Effector CD4-positive, alpha-beta T cell (primary cell): ENCODE measurements at regions not wholly inside any gene's neighbourhood (a gene's known extent, or its start where the extent isn't known, plus 50 kb on each side); places are given as distances from the start of the nearest gene placed in this dataset.
"Not testable (repeated sequence)": the region's sequence is repeated elsewhere in the genome, so short reads cannot be mapped to it uniquely, and the experiment has no call there.

Experiments used
- DNase-seq: peaks from one replicate; pipeline ENCODE4 v3.0.0-alpha.2; 2020

DNA sequence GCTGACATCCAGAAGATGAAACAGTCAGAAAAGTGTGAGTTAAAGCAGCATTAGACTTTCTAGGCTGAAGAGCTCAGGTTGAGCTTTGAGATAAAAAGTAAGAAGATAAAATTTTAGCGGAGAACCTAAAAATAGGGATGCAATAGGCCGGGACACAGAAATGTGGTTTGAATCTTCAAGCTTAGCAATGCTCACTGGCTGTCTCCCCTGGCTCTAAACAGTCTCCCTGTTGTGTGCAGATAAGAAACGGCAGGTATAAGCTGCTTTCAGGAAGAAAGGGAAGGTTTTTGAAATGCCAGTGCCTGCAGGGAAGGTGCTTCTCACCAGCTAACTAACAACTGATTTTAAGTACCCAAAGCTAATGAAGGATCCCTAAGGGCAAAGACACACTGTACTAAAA lies 718.7 kb upstream of the SGO1 start:
- no peak for DNase-seq

DNA sequence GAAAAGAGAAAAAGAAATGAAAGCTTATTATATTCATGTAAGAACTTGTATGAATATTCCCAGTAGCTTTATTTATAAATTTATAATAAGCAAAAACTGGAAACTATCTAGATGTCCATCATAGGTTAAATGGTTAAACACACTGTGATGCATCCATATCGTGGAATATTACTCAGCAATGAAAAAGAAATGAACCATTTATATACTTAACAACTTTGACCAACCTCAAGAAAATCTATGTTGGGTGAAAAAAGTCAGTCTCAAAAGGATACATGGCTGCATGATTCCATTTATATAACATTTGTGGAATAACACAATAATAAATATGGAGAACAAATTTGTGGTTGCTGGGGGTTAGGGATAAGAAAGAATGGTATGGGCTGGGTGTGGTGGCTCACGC lies 713.0 kb upstream of the SGO1 start:
- DNase-seq = no peak

DNA sequence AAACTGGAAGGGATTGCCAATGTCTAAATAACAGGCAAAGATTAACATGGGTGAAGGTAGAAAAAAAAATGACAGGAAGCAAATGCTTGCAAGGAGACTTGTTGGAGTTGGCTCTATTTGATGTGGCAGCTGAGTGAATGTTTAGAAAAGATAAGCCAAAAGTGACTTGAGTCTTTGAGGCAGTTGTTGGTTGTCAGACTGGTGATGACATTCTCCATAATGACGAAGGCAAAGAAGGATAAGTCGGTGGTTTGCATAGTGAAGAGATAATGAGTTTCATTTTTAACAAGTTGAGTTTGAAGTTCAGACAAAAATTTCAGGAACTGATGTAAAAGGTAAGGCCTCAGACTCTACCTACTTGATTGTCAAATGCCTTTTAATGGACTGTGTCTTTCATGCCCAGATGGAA lies 704.1 kb upstream of the SGO1 start:
- DNase-seq = no peak

DNA sequence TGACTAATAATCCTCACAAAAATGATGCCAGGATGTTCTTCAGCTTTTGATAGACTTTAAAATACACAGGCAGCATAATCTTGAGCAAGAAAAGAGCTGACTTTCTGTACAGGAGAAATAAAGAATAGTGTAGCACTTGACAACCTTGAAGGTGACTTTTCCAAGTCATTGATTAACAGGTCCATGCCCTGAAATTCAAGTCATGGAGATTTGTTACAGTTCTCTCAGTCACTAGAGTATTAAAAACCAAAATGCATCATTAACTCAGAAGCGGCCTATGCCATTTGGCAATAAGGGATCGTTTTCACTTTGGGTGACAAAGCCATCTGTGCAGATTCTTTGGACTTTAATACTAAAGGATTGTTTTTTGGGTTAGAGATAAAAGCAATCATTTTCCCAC lies 692.7 kb upstream of the SGO1 start:
- DNase-seq = no peak

DNA sequence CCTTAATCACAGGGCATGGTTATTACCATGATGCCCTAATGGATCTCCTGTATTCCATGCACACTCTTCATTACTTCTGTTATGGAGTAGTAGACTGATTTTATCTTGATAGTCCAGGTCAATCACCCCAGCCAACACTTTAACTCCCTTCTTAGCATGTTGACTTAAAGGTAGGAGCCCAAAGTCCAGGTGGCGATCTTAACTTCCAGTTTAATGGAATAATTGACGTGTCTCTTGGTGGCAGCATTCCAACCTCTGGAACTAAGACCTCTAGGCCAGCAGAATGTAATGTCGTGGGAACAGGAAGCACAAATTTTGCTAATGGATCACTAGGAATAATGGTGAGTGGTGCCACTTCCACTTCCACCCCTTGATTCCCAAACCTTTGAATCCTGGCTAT lies 687.2 kb upstream of the SGO1 start:
- no peak for DNase-seq

DNA sequence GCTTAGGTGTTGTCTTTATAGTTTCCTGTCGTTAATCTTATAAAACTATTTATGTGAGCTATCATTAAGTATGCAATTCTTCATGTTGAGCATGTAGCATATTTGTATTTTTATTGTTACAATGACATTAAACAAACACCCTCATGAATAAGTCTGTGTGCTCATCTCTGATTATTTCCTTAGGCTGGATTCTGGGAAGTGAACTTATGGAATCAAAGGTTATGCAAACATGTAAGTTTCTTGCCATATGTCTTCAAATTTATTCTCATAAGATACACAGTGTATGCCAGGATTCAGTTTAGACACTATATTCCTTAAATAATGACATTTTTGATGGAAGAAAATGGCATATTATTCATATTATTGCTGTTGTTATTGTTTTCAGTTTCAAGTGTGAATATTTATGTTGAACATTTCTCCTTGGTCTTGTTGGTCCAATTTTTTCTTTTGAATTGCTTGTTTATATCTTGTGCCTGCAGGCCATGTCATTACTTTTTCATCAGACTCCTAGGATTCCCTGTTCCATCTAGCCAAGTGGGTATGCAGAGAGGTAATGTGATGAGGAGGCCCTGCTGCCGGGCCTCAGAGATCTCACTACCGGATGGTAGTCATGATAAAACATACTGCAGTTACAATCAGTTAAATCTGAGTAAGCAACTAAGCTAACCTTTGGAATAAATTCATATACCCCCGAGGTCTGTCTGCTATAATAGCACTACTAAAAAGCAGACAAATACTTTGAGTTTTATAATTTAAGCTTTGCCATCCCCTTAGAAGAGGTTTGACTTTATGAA lies 684.3 kb upstream of the SGO1 start:
- no peak for DNase-seq

DNA sequence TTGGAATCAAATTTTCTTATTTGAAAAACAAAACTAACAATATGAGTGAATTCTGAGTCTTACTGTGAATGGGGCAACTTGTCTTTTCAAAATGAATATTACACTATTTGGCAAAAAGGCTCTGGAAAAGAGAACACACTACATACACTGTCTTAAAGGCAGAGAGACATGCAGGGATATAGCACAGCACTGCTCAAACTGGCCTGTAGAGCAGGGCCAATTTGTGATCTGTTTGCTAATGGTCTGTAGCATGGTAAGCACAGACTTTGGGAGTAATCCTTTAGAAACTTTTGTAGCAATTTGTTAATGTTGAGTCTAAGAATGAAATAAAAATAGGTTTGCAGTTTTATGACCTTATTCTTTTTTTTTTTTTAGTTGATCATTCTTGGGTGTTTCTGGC lies 679.8 kb upstream of the SGO1 start:
- no peak for DNase-seq

DNA sequence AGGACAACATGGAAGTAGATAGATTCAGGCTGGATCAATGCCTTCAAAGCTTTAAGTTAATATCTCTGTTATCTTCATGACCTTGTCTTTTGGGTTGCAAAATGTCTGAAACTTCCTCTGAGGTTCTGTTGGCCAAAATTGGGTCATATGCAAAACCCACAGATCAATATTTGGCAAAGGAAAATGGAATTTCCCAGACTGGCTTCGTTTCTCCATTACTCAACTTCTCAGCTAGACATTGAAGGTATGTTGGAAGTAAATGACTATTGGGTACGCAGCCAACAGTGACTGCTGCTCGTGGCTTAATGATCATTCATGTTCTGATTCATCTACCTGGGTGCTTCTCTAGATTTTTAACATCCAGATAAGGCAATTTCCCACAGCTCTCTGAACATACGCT lies 675.4 kb upstream of the SGO1 start:
- no peak for DNase-seq

DNA sequence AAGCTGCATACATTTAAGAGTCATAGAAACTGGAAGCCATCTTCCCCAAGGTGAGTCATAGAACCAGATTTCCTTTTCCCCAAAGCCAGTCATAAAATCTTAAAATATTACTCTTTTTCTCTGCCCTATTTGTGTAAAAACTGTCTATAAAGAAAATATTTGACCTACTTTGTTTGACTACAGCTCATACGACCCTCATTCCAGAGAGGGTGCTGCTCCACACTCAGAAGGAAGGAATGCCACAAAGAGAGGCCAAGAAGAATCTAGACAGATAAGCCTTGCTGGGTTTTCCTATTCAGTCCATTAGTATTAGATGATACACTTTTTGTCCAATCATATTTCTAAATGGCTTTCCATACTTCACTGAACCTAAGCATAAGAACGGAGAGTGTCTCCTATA lies 671.6 kb upstream of the SGO1 start:
- DNase-seq = no peak

DNA sequence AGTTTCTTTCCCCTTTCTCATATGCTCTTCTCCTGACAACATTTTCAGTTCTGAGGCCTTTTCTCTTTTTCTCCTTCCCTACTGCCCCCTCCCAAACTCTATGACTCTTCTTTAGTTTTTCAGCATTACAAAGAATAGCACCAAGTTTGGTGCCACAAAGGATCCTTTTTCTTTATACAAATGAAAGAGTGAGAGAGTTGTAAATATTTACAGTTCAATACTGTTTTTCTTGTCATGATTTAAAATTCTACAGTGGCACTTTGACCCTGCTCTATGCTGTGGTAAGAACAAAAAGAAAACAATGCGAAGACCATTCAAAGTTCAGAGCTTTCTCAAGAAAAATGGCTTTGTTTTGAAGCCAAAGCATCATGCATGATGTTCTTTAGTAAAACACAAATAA lies 667.9 kb upstream of the SGO1 start:
- DNase-seq = no peak

DNA sequence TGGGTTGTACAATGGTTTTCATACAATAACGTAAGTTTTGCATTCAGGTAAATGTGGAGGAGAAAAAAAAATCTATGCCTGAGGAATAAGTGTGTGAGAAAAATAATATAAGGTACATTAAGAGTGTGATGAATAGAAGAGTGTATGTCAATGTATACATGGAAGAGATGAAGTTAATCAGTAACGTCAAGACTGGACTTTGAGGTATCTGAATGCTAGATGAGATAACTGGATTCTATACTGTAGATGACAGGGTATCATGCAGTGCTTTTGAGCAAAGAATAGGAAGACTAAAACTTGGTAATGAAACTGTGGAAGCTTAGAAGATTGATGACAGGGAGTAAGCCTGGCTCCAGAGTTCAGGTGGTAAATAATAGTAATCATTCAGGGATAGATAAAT lies 666.7 kb upstream of the SGO1 start:
- DNase-seq = no peak

DNA sequence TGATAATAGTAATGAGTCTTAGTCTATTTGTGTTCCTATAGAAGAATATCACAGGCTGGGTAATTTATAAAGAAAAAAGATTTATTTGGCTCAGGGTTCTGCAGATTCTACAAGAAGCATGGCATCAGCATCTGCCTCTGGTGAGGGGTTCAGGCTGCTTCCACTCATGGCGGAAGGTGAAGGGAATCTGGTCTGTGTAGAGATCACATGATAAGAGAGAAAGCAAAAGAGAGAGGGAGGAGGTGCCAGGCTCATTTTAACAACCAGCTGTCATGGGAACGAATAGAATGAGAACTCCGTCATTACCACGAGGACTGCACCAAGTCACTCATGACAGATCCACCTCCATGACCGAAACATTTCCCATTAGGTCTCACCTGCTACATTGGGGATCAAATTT lies 664.0 kb upstream of the SGO1 start:
- DNase-seq = no peak

DNA sequence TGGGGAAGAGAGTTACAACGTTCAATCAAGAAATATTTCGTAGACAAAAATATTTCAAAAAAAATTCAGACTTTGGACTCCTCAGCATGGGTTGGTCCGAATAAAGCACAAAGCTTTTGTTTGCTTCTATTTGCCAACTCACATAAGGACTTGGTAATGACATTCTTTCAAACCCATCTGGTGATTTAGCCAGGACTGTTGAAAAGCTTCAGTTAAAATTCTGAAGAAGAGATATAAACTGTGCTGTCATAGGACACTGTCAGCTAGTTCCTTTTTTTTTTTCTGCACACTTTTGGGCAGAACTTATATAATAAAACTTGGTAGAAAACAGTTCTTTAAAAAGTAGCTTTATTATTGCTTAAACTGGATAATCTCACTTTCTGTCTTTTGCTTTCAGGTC lies 660.8 kb upstream of the SGO1 start:
- no peak for DNase-seq

DNA sequence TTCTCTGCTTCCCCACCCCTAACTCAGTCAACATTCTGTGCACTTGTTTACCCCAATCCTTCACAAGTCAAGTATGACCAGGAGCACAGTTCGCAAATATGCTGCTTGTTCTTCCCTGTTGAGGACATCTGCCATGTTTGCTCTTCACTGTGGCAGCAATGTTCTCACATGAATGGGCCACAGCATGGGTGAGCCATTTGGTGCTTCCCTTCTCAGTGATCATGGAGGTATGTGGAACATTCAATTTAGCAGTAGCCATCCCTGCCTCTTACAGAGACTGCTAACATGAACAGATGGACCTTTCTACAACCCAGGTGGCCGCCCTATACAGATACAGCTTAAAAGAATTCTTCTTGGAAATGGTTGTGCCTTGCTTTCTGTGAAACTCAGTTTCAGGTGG lies 660.1 kb upstream of the SGO1 start:
- DNase-seq = no peak

DNA sequence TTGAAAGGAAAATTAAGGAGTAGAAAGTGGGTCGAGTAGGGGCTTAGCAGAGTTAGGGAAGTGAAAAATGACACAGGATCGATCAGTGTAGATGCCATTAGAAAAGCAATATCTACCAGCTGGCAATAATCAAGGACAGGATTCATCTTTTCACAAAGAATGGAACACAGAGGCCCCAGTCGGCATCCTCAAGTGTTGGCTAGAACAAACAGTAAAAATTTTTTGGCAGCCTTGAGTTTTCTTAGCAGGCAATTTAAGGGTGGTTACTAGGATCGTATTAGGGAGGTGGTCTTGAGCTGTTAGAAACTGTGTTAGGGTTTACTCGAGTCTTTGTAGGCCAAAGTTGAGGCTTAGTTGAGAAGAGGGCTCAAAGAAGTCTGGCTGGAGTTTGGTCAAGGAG lies 658.8 kb upstream of the SGO1 start:
- no peak for DNase-seq

DNA sequence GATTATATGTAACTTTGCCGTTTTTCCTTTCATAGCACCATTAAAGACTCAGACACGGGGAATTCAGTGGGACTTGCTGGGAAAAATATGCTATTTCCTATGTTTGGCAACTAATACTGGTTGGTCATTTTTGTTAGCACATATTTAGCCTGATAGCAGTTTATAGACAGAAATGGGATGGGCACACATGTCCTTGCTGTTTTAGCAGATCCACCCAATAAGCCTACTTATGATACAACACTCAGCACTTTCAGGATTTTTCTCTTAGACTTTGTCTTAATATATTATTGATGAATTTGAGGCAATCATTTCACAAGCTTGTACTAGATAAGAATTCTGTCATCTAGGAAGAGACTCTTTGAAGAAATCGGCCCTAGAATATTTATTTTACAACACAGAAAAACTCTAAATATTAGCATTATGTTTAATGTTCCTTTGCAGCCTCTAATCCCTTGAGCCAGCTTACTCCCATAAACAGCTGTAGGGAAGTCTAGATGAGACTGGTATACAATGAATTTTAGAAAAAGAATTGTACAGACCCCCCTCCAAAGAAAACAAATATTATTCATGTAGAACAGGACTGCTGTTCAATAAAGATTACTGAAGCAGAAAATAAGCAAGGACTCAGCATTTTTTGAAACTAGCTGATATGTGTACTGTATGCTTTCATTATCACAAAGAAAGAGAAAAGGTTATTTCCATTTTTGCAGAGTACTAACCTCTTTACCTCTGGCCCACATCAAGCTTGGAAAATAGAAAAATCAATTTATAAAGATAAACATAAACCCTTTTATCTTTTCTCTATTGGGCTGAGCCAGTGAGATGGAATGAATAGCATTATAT lies 656.8 kb upstream of the SGO1 start:
- no peak for DNase-seq

DNA sequence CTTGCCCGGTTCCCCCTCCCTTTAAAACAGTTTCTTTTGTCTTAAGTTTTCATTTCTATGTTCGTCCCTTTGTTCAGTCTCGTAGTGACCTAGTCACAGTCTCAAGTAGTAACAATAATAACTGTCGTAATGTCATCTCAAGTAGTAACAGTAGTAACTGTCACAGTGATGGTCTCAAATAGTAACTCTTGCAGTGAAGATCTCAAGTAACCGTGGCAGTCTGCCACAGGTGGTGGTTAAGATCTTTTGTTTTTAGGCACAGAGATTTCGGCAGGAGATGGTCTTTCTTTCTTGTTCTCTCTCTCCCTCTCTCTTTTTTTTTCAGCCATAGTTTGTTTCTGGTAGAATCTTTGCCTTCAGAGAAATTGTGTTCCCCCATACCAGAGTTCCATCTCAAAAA lies 656.0 kb upstream of the SGO1 start:
- DNase-seq = no peak

DNA sequence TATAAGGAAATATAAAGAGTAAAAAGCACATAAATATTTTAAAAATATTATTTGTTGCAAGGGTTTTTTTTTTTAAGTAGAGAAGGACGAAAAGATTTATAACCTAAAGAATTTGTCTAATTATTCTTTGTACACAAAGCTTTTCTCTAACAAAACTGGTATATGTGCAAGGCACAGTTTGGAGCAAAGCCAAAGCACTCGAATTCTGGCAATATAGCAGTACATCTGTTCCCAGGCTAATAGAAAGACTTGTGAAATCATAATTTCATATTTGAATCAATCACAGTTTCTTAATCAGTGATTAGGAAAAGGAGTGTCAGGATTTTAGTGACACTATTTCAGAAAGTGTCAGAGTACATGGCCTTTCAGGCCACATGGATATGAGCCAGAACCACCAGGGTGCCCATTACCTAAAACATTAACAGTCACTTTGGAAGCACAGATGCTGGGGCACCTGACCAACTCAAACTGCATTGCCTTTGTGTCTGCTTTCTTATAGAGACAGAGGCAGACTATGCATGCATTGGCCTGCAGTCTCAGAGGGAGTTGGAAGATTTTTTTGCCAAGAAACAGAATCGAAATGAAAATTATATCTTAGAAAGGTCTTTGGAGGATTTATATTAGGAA lies 651.8 kb upstream of the SGO1 start:
- DNase-seq = no peak

DNA sequence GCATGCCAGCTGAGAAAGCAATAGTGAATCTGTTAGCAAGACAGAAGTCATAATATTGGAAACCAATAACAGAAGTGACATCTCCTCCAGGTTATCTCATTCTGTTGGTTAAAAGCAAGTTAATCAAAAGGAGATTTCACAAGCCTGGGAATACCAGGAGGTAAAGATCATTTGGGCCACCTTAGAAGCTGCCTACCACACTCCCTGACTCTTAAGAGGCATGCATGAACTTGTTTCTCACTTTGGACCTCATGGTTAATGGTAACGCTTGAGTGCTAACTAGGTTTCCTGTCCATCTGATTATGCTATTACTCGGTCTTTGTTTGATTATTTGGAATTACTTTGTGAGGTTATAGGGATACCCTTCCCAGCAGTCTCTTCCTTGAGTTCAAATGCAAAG lies 650.8 kb upstream of the SGO1 start:
- DNase-seq = no peak

DNA sequence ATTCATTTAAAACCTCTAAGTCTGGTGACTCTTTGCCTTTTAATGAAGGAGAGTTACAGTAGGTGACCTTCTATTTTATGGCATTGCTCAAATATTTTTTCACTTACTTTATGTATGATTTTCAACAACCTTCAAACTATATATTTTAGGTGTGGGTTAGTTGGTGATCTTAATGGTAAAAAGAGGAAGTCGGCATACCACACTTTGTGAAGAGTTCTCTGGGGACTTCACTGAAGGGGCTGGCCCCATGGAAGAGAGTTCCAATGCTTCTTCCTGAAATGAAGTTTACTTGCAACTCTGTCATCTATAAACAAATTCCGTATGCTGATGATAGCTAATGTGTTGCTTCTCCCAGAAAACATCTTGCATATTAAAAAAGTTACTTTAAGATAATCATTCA lies 647.0 kb upstream of the SGO1 start:
- no peak for DNase-seq

DNA sequence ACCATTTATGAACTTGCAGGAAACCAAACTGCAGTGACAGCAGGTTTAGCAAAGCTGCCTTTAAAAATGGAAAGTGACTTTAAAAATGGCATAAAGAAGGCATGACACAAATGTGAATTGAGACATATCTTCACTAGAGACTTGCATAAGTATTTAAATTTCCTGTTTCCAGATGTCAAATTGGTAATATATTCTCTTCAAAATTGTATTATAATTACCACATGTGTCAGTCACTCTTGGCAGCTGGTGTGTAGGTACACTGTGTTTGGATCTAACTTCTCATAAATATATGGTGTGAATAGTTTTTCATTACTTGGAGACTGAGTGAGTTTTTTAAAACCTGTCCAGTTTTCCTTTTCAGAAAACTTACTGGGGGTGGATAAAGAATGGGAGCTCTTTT lies 636.2 kb upstream of the SGO1 start:
- DNase-seq = no peak

DNA sequence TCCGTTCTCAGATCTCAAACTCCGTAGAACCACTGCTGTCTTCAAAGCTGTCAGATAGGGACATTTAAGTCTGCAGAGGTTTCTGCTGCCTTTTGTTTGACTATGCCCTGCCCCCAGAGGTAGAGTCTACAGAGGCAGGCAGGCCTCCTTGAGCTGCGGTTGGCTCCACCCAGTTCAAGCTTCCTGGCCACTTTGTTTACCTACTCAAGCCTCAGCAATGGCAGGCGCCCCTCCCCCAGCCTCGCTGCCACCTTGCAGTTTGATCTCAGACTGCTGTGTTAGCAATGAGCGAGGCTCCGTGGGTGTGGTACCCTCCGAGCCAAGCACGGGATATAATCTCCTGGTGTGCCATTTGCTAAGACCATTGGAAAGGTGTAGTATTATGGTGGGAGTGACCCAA lies 634.9 kb upstream of the SGO1 start:
- not testable (repeated sequence) for DNase-seq

DNA sequence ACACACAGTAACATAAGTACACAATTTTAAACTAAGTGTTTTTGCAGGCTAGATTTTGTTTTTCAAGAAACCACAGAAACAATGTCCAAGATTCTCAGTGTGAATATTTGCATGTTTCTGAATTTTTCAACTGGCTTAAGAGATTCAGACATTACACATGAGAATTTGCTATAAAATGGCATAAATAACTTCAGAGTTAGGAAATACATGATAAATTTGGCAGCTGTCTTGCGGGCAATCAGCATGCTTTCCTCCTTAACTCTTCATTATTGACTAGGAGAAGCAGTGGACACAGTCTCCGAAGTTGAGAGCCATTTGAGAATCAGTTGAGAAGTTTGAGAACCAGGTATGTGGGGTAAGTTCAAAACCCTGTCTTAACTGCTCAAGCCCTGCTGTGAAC lies 625.6 kb upstream of the SGO1 start:
- no peak for DNase-seq

DNA sequence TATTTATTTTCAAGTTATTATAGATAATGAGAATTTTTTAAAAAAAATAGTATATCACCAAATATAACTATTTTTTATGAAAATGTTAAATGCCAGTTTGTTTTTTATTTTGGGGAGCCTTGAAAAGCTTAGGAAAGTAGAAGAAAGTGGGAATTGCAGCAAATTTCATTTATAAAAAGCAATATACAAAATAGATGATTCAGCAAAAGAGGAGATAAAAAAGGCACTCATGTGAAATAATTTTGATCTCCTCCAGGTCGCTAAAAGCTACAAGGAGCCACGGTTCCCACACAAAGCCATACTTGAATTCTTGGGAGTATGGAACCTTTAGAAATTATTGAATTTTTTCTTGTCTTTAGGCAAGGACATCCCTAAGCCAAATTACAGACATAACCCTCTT lies 625.0 kb upstream of the SGO1 start:
- DNase-seq = no peak
